GM23338 (cell line): ENCODE measurements at regions not wholly inside any gene's neighbourhood (a gene's known extent, or its start where the extent isn't known, plus 50 kb on each side); places are given as distances from the start of the nearest gene placed in this dataset.

ENCODE experiments used
- ATAC-seq: fragments of 200-7000 bp; cut with Tn5 transposase; 3 replicates; pipeline ENCODE4 v1.9.1; 2020
- DNase-seq: peaks from one replicate; pipeline ENCODE4 v3.0.0-alpha.2; 2015; ENCODE audit warnings: low spot score
- H2AFZ ChIP-seq: fragments of 200-600 bp; sonication (generic); 2 replicates; pipeline ENCODE4 v1.8.0; 2016; ENCODE audit warnings: antibody characterized with exemption, mild to moderate bottlenecking, moderate library complexity
- H3F3A ChIP-seq: fragments of 200-600 bp; sonication (generic); replicated peaks from 2 replicates; pipeline ENCODE4 v1.8.0; 2017; ENCODE audit warnings: antibody characterized with exemption, mixed run types, low read depth
- H3K27ac ChIP-seq: fragments of 200-600 bp; sonication (generic); 2 replicates; pipeline ENCODE4 v1.6.1; 2016; ENCODE audit warnings: low read depth
- H3K27me3 ChIP-seq: fragments of 200-600 bp; sonication (generic); 2 replicates; pipeline ENCODE4 v1.8.0; 2016; ENCODE audit warnings: mild to moderate bottlenecking, mixed run types, moderate library complexity; ENCODE audit not compliant: insufficient read depth
- H3K36me3 ChIP-seq: fragments of 200-600 bp; sonication (generic); 2 replicates; pipeline ENCODE4 v1.8.0; 2016; ENCODE audit warnings: mild to moderate bottlenecking; ENCODE audit not compliant: insufficient read depth
- H3K4me1 ChIP-seq: fragments of 200-600 bp; sonication (generic); 2 replicates; pipeline ENCODE4 v1.8.0; 2016; ENCODE audit warnings: mild to moderate bottlenecking, moderate library complexity; ENCODE audit not compliant: insufficient read depth
- H3K4me2 ChIP-seq: fragments of 200-600 bp; sonication (generic); 2 replicates; pipeline ENCODE4 v1.7.1; 2017; ENCODE audit warnings: mixed run types
- H3K4me3 ChIP-seq: fragments of 200-600 bp; sonication (generic); 2 replicates; pipeline ENCODE4 v1.6.1; 2016; ENCODE audit warnings: mixed run types
- H3K79me2 ChIP-seq: fragments of 200-600 bp; sonication (generic); replicated peaks from 2 replicates; pipeline ENCODE4 v1.8.0; 2017; ENCODE audit warnings: mild to moderate bottlenecking; ENCODE audit not compliant: insufficient read depth
- H3K9me2 ChIP-seq: fragments of 200-600 bp; sonication (generic); 2 replicates; pipeline ENCODE4 v1.8.0; 2017; ENCODE audit not compliant: insufficient read depth
- H4K20me1 ChIP-seq: fragments of 200-600 bp; sonication (generic); replicated peaks from 2 replicates; pipeline ENCODE4 v1.8.0; 2017; ENCODE audit warnings: mild to moderate bottlenecking; ENCODE audit not compliant: insufficient read depth
- H3K27ac Mint-ChIP-seq: 2 replicates; pipeline ENCODE4 v1.8.0; 2020; ENCODE audit warnings: inconsistent platforms, mild to moderate bottlenecking, moderate library complexity, mixed read lengths
- H3K27me3 Mint-ChIP-seq: 3 replicates; pipeline ENCODE4 v1.8.0; 2022; ENCODE audit warnings: low read depth, mild to moderate bottlenecking, moderate library complexity, mixed read lengths, inconsistent platforms; ENCODE audit not compliant: insufficient read depth, poor library complexity
- H3K36me3 Mint-ChIP-seq: 3 replicates; pipeline ENCODE4 v1.8.0; 2021; ENCODE audit warnings: low read depth, mild to moderate bottlenecking, inconsistent platforms, moderate library complexity, mixed read lengths
- H3K4me1 Mint-ChIP-seq: 3 replicates; pipeline ENCODE4 v1.8.0; 2020; ENCODE audit warnings: mild to moderate bottlenecking, inconsistent platforms, mixed read lengths
- H3K4me3 Mint-ChIP-seq: 3 replicates; pipeline ENCODE4 v1.8.0; 2021; ENCODE audit warnings: moderate library complexity, mild to moderate bottlenecking, inconsistent platforms, mixed read lengths
- H3K9me3 Mint-ChIP-seq: 3 replicates; pipeline ENCODE4 v1.8.0; 2020; ENCODE audit warnings: moderate library complexity, mild to moderate bottlenecking, inconsistent platforms, mixed read lengths
- CREB1 ChIP-seq: fragments of 250-450 bp; sonication (Bioruptor Pico); IDR thresholded peaks from 2 replicates; pipeline ENCODE4 v1.5.0; 2020; ENCODE audit warnings: low read depth, mild to moderate bottlenecking, moderate library complexity
- CTCF ChIP-seq, 2 experiments: fragments of 200-600 bp in 1 of 2; sonication (generic) in 1 of 2; conservative IDR thresholded peaks; 2 replicates each; pipeline versions ENCODE4 v1.5.1 to v1.6.1; 2016 to 2017; ENCODE audit warnings: antibody characterized with exemption in 2 of 2, low read depth in 2 of 2, mild to moderate bottlenecking in 2 of 2, moderate library complexity in 1 of 2
- ETS1 ChIP-seq: IDR thresholded peaks from 2 replicates; pipeline ENCODE4 v1.6.1; 2016; ENCODE audit warnings: antibody characterized with exemption
- EZH2 ChIP-seq: fragments of 200-600 bp; sonication (generic); IDR thresholded peaks from one replicate; pipeline ENCODE4 v1.8.0; 2017; ENCODE audit warnings: antibody characterized with exemption, mild to moderate bottlenecking, low read depth; ENCODE audit not compliant: unreplicated experiment
- JUNB ChIP-seq: IDR thresholded peaks from one replicate; pipeline ENCODE4 v1.6.1; 2016; ENCODE audit warnings: antibody characterized with exemption; ENCODE audit not compliant: unreplicated experiment
- NANOG ChIP-seq: IDR thresholded peaks from 2 replicates; pipeline ENCODE4 v1.6.1; 2016; ENCODE audit warnings: antibody characterized with exemption, borderline replicate concordance
- STAT1 ChIP-seq: IDR thresholded peaks from one replicate; pipeline ENCODE4 v1.6.1; 2016; ENCODE audit warnings: antibody characterized with exemption; ENCODE audit not compliant: unreplicated experiment
- ZNF331 ChIP-seq: fragments of 250-450 bp; sonication (Bioruptor Pico); IDR thresholded peaks from 2 replicates; pipeline ENCODE4 v1.5.0; 2020; ENCODE audit warnings: low read depth, mild to moderate bottlenecking, moderate library complexity
- TF ChIP-seq, protein P1 (sequence below): IDR thresholded peaks from one replicate; pipeline ENCODE4 v1.6.1; 2018; ENCODE audit warnings: antibody characterized with exemption; ENCODE audit not compliant: unreplicated experiment
- TF ChIP-seq, protein P2 (sequence below): fragments of 250-450 bp; sonication (Bioruptor Pico); IDR thresholded peaks from 2 replicates; pipeline ENCODE4 v1.5.0; 2020; ENCODE audit warnings: mild to moderate bottlenecking, moderate library complexity

DNA sequence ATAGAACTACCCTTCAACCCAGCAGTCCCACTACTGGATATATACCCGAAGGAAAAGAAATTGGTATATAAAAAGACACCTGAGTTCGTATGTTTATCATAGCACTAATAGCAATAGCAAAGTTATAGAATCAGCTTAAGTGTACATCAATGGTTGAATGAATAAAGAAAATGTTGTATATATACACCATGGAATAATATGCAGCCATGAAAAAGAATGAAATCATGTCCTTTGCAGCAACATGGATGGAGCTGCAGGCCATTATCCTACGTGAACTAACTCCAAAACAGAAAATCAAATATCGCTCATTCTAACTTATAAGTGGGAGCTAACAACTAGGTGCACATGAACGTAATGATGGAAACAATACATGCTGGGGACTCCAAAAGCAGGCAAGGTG, 143.5 kb upstream of the GK2 start:
- Mint-ChIP-seq H3K4me3 (no peak overlapping the region), H3K9me3 (peaks cover 13% of the 10 kb centered on the region; the same call in 2 of the 3 replicates), H3K27ac (no peak overlapping the region), H3K36me3 (peaks cover 25% of the 10 kb centered on the region), H3K4me1 (peaks cover 26% of the 10 kb centered on the region), H3K27me3 (no peaks in the 10 kb centered on the region)
- Histone ChIP-seq H3K9me2 (no peaks in the 10 kb centered on the region), H3K27ac (no peak overlapping the region), H3K79me2 (peaks cover 31% of the 10 kb centered on the region), H3K4me3 (no peak overlapping the region), H3F3A (no peaks in the 10 kb centered on the region), H4K20me1 (no peaks in the 10 kb centered on the region), H3K4me2 (no peak overlapping the region), H3K27me3 (no peaks in the 10 kb centered on the region), H3K4me1 (peaks cover 15% of the 10 kb centered on the region), H3K36me3 (peaks cover 19% of the 10 kb centered on the region; the same call in 1 of the 2 replicates), H2AFZ (no peak overlapping the region)
- TF ChIP-seq CTCF (conservative IDR thresholded peaks at IDR 0.05; ENCODE audit: low read depth in 2 of 2) (no peak), ZNF331 (CRISPR knock-in tag) (no peak), EZH2 (no peak), ETS1 (no peak), STAT1 (no peak), NANOG (no peak), JUNB (no peak), CREB1 (no peak)
- TF ChIP-seq, protein P1, sequence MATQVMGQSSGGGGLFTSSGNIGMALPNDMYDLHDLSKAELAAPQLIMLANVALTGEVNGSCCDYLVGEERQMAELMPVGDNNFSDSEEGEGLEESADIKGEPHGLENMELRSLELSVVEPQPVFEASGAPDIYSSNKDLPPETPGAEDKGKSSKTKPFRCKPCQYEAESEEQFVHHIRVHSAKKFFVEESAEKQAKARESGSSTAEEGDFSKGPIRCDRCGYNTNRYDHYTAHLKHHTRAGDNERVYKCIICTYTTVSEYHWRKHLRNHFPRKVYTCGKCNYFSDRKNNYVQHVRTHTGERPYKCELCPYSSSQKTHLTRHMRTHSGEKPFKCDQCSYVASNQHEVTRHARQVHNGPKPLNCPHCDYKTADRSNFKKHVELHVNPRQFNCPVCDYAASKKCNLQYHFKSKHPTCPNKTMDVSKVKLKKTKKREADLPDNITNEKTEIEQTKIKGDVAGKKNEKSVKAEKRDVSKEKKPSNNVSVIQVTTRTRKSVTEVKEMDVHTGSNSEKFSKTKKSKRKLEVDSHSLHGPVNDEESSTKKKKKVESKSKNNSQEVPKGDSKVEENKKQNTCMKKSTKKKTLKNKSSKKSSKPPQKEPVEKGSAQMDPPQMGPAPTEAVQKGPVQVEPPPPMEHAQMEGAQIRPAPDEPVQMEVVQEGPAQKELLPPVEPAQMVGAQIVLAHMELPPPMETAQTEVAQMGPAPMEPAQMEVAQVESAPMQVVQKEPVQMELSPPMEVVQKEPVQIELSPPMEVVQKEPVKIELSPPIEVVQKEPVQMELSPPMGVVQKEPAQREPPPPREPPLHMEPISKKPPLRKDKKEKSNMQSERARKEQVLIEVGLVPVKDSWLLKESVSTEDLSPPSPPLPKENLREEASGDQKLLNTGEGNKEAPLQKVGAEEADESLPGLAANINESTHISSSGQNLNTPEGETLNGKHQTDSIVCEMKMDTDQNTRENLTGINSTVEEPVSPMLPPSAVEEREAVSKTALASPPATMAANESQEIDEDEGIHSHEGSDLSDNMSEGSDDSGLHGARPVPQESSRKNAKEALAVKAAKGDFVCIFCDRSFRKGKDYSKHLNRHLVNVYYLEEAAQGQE: no peak
- TF ChIP-seq, protein P2, sequence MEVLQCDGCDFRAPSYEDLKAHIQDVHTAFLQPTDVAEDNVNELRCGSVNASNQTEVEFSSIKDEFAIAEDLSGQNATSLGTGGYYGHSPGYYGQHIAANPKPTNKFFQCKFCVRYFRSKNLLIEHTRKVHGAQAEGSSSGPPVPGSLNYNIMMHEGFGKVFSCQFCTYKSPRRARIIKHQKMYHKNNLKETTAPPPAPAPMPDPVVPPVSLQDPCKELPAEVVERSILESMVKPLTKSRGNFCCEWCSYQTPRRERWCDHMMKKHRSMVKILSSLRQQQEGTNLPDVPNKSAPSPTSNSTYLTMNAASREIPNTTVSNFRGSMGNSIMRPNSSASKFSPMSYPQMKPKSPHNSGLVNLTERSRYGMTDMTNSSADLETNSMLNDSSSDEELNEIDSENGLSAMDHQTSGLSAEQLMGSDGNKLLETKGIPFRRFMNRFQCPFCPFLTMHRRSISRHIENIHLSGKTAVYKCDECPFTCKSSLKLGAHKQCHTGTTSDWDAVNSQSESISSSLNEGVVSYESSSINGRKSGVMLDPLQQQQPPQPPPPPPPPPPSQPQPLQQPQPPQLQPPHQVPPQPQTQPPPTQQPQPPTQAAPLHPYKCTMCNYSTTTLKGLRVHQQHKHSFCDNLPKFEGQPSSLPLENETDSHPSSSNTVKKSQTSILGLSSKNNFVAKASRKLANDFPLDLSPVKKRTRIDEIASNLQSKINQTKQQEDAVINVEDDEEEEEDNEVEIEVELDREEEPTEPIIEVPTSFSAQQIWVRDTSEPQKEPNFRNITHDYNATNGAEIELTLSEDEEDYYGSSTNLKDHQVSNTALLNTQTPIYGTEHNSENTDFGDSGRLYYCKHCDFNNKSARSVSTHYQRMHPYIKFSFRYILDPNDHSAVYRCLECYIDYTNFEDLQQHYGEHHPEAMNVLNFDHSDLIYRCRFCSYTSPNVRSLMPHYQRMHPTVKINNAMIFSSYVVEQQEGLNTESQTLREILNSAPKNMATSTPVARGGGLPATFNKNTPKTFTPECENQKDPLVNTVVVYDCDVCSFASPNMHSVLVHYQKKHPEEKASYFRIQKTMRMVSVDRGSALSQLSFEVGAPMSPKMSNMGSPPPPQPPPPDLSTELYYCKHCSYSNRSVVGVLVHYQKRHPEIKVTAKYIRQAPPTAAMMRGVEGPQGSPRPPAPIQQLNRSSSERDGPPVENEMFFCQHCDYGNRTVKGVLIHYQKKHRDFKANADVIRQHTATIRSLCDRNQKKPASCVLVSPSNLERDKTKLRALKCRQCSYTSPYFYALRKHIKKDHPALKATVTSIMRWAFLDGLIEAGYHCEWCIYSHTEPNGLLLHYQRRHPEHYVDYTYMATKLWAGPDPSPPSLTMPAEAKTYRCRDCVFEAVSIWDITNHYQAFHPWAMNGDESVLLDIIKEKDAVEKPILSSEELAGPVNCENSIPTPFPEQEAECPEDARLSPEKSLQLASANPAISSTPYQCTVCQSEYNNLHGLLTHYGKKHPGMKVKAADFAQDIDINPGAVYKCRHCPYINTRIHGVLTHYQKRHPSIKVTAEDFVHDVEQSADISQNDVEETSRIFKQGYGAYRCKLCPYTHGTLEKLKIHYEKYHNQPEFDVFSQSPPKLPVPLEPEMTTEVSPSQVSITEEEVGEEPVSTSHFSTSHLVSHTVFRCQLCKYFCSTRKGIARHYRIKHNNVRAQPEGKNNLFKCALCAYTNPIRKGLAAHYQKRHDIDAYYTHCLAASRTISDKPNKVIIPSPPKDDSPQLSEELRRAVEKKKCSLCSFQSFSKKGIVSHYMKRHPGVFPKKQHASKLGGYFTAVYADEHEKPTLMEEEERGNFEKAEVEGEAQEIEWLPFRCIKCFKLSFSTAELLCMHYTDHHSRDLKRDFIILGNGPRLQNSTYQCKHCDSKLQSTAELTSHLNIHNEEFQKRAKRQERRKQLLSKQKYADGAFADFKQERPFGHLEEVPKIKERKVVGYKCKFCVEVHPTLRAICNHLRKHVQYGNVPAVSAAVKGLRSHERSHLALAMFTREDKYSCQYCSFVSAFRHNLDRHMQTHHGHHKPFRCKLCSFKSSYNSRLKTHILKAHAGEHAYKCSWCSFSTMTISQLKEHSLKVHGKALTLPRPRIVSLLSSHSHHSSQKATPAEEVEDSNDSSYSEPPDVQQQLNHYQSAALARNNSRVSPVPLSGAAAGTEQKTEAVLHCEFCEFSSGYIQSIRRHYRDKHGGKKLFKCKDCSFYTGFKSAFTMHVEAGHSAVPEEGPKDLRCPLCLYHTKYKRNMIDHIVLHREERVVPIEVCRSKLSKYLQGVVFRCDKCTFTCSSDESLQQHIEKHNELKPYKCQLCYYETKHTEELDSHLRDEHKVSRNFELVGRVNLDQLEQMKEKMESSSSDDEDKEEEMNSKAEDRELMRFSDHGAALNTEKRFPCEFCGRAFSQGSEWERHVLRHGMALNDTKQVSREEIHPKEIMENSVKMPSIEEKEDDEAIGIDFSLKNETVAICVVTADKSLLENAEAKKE (CRISPR knock-in tag): no peak
- ATAC-seq: no peak
- DNase-seq: no peak
